ENCODE measurements at regions not wholly inside any gene's neighbourhood (a gene's known extent, or its start where the extent isn't known, plus 50 kb on each side); places are given as distances from the start of the nearest gene placed in this dataset.

DNA sequence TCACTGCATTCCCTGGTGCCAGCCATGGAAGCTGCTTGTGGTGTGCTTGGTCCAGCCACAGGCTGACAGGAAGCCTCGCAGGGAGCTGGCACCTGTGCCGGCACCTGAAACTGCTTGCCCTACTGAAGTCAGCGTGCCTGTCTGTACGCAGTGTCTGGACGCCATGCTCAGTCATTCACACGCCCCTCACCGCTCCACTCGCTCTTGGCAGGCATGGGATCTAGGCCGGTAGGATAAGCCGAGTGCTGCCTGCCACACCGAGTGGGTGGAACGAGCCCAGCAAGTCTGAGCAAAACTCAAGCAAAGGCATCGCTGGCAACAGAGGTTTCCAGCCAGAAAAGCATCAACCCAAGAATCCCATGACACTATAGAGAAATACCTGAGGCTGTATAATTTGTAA lies 350.6 kb downstream of the CDH11 start:
- TF ChIP-seq, protein P1, sequence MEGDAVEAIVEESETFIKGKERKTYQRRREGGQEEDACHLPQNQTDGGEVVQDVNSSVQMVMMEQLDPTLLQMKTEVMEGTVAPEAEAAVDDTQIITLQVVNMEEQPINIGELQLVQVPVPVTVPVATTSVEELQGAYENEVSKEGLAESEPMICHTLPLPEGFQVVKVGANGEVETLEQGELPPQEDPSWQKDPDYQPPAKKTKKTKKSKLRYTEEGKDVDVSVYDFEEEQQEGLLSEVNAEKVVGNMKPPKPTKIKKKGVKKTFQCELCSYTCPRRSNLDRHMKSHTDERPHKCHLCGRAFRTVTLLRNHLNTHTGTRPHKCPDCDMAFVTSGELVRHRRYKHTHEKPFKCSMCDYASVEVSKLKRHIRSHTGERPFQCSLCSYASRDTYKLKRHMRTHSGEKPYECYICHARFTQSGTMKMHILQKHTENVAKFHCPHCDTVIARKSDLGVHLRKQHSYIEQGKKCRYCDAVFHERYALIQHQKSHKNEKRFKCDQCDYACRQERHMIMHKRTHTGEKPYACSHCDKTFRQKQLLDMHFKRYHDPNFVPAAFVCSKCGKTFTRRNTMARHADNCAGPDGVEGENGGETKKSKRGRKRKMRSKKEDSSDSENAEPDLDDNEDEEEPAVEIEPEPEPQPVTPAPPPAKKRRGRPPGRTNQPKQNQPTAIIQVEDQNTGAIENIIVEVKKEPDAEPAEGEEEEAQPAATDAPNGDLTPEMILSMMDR (IDR thresholded peaks at IDR 0.05): no peak
- TF ChIP-seq POLR2A (IDR thresholded peaks at IDR 0.05): no peak
- Histone ChIP-seq H3K4me3 (no peak overlapping the region), H3K4me1 (no peaks in the 10 kb centered on the region), H3K27me3 (no peaks in the 10 kb centered on the region), H3K27ac (no peak overlapping the region), H3K9me3 (peaks cover 0 to 6% (median 0%) of the 10 kb centered on the region in 12 donors), H3K36me3 (no peaks in the 10 kb centered on the region)
- intact Hi-C loops (cut with DNase I): no loop called here
- DNase-seq: no peak
- ATAC-seq: no peak
- WGBS, 4 donors: 89 to 94% (median 91%) methylated on average over 13 of the region's 13 CpGs

DNA sequence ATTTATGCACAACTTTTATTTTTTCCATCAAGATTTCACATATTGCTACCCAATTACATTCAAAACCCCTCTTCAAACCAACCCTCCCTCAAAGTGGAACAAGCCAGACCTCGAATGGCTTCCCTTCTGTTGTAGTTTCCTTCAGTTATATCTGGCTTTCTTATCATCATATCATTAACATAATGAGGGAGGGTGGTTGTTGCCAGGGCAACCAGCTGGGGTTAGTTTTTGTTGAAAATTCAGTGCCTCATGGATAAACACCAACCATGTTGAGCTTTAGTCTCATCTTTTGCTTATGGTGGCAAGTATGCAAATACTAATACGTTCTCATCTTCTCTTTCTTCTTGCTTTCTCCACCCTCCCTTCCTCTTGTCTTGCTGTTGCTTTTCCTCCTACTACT lies 359.7 kb downstream of the CDH11 start:
- Histone ChIP-seq H3K9me3 (no peaks in the 10 kb centered on the region), H3K27me3 (no peaks in the 10 kb centered on the region), H3K36me3 (no peaks in the 10 kb centered on the region), H3K4me3 (no peak overlapping the region), H3K4me1 (no peaks in the 10 kb centered on the region), H3K27ac (no peak overlapping the region)
- intact Hi-C loops (cut with DNase I): no loop called here
- WGBS, 4 donors: 60 to 72% (median 70%) methylated on average over 2 of the region's 2 CpGs
- TF ChIP-seq, protein P1 (IDR thresholded peaks at IDR 0.05): no peak
- no peak for TF ChIP-seq POLR2A (IDR thresholded peaks at IDR 0.05)
- no peak for ATAC-seq
- no peak for DNase-seq

DNA sequence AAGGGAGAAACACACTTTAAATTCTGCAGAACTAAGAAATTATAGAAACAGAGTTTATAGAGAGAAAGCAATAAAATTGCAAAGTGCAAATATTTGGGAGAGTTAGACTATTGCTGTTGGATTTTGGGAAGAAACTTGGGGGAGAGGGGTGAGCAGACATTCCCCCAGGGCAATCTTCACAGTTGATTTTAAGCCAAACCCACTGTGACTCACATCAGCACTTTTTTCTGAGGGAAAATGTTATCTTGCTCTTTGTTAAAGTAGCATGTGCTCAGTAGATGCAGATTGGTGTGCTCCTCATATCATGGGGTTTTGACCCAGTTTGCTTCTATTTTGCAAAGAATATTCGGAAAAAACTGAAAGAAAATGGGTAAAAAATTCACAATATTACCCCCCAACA lies 367.6 kb downstream of the CDH11 start:
- no peak overlapping the region for H3K4me3 ChIP-seq
- H3K27ac ChIP-seq: no peak overlapping the region
- intact Hi-C loops (cut with DNase I): no loop called here
- no peak for TF ChIP-seq POLR2A (IDR thresholded peaks at IDR 0.05)
- TF ChIP-seq, protein P1 (IDR thresholded peaks at IDR 0.05): no peak
- 64 to 73% (median 70%) methylated on average over 1 of the region's 1 CpG for WGBS, 4 donors
- ATAC-seq: no peak
- H3K27me3 ChIP-seq: no peaks in the 10 kb centered on the region
- H3K4me1 ChIP-seq: no peaks in the 10 kb centered on the region
- H3K36me3 ChIP-seq: no peaks in the 10 kb centered on the region
- no peak for DNase-seq
- H3K9me3 ChIP-seq: no peaks in the 10 kb centered on the region

DNA sequence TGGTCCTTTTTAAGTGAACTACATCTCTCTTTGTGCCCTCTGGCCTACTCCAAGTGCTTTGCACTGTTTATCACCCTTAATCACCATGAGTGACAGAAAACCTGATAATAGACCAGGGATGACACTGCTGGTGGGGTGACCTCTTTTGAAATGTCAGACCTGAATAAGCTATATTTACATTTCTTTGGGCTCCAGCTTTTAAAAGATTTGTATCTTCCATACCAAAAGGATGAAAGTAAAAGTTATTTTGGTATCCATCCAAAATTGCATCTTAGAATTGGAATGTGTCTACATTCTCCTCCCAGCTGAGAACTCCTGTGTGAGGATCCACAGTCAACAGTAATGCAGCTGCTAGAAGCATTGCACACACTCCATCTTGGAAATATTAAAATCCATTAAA lies 370.0 kb downstream of the CDH11 start:
- Histone ChIP-seq H3K27me3 (no peaks in the 10 kb centered on the region), H3K4me1 (no peaks in the 10 kb centered on the region), H3K27ac (no peak overlapping the region), H3K4me3 (no peak overlapping the region), H3K36me3 (no peaks in the 10 kb centered on the region), H3K9me3 (no peaks in the 10 kb centered on the region)
- no peak for TF ChIP-seq POLR2A (IDR thresholded peaks at IDR 0.05)
- TF ChIP-seq, protein P1 (IDR thresholded peaks at IDR 0.05): no peak
- ATAC-seq (no peak), DNase-seq (no peak)
- intact Hi-C loops (cut with DNase I): no loop called here
